ENCODE measurements at regions not wholly inside any gene's neighbourhood (a gene's known extent, or its start where the extent isn't known, plus 50 kb on each side); places are given as distances from the start of the nearest gene placed in this dataset.

DNA sequence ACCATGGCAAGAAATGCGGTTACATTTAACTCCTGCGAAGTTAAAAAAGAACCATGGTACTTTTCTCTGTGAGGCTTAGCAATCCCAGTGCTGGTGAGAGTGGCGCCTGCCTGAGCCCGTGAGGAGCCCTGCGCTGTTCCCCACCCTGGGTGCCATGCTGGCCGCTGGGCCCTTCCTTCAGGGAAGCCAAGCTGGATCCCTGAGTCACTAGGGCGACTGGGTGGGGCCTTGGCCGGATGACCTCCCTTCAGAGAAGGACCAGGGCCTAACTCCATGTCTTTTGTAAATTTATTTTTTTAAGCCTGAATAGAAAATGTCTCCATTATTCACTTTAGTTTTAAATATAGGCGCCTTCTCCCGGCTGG is 209.1 kb downstream of the ERMARD start:
- DNase-seq: no peak

DNA sequence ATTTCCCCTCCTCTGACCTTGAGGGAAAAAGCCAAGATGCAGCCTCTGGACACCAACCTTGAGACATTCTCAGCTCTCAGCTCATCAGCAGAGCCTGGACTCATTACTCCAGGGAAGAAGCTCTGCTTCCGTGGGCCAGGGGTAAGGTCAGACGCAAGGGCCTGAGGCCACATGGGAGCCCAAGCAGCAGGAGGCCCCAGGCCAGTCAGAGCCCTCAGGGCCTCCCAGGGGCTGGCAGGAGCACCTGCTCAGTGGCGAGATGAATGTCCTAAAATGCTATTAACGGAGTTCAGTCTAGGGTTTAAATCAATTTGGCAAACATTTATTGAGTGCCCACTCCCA is 208.6 kb downstream of the ERMARD start:
- DNase-seq: no peak

DNA sequence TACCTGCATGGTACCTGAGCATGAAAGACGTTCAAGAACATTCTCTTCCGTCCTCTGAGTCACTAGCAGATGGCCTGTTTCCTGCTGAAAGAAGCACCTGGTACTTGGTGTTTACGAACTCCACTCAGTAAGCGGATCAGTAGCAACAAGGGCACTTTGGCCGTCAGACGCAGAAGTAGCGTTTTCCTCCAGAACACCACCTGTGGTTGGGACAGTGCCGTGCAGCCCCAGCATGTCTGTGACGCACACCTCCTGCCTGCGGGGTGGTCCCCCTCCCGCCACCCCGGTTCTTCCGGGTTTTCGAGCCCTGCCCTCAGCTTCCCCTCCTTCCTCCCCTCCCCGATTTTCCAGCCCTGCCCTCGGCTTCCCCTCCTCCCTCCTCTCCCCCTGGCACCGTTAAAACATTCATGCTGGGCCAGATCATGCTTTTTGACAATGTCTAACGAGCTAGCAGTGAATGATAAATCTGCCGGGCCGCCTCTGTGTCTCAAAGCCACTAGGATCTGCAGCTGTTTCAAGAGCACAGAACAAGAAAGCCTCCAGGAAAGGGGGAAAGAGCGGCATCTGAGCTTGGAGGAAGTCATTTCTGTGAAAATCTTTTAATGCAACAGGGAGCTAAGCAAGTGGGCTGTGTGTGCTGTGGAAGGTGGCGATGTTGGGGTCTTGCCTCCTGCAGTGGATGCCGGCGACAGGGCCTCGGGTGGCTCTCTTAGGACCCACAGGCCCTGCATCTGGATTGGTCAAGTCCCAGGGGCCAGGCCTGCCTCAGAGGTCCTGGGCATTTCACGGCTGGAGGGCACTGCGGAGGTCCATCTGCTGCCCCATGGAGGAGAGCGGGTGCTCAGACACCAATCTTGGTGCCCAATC is 207.9 kb downstream of the ERMARD start:
- no peak for DNase-seq

DNA sequence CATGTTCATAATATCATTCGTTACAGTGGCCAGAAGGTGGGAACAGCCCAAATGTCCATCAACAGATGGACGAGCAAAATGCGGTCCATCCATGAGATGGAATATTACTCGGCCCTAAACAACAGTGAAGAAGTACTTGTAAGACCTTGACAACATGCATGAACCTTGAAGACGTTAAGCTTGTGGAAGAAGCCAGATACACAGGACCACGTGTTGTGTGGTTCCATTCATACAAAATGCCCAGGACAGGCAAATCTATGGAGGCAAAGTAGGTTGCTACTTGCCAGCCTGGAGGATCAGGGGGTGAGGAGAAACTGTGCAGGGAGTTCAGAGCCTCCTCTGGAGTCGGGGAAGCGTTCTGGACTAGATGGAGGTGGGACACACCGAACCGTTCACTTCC is 207.1 kb downstream of the ERMARD start:
- no peak for DNase-seq

DNA sequence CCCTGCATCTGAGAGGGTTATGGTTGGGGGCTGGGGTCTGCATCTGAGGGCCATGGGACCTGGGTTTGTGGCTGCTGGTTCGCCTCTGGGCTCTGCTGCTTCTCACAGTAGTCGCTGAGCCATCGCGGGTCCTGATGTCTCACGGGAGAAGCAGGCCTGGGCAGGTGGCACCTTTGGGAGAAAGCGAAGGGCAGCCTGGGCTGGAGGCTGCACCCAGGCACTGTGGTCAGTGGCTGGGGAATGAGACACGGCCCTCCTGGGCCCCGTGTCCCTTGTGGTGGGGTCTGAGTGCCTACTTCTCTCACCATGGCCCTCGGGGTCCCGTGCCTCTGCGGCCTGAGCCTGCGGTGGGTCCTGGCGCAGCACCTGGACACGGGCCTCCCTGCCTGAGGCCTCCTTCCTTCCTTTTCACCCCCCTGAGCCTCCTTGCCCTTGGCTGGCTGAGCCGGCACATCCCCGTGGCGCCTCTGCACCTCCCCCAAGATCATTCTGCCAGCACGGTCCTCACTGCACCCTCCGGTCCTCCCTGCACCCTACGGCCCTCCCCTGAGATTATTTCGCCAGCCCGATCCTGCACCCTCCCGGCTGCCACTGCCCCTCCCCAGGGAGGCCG is 206.0 kb downstream of the ERMARD start:
- DNase-seq: no peak

DNA sequence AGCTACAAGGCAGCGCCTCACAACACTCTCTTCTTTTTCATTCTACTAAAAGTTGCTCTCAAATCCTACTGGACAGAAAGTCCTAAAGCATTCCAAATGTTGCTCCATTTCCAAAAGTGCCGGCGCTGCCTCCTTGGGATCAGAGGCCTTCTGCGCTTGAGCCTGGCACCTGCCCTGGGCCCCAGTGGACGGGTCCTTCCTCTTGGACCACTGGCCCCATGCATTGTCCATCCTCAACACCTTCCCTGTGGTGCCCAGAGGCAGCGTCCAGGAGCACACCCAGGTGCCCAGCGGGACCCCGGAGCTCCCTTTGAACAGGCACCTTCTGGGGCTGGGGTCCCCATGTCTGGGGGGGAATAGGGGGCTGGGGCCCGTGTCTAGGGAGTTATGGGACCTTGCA is 205.2 kb downstream of the ERMARD start:
- no peak for DNase-seq

DNA sequence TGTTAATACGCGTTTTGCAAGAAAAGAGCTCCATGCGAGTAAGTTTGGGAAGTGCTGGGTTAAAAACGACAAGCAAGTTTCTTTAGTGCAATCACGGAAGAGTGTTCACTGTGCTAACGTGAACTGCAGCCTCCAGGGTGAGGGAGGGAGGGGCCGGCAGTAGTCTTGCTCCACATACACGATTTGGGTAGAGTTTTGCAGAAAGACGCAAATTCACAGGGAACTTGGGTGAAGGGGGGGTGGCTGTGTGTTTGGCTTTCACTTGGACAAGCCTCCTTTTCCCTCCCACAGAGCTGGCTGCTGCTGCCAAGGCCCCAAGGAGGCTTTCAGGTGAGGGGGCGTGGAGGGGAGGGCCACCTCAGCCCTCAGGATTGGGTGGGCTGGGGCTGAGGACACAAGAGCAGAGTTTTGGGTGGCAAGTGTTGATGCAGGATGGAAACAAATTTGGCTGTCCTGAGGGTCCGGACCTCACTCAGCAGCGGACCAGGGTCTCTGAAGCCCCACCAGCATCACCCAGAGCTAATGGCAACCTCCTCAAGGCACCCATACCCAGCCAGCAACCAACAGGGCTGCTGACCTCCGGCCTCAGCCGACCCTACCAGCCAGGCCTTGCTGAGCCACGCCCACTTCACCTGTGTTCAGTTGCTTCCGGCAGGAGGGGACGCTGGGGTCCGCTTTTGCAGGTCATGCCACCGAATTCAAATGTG is 204.5 kb downstream of the ERMARD start:
- no peak for DNase-seq

DNA sequence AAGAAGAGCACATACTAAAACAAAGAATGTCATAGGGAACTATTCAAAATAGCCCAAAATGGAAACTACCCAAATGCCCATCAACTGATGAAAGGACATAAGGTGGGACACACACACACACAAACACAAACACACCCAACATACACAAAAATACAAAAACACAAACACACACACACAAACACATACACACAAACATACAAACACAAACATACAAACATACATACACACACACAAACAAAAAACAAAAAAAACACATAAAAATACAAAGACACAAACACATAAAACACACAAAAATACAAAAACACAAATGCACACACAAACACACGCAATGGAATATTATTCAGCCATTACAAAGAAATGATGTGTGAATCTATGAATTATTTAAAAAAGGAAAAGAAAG is 203.6 kb downstream of the ERMARD start:
- no peak for DNase-seq

DNA sequence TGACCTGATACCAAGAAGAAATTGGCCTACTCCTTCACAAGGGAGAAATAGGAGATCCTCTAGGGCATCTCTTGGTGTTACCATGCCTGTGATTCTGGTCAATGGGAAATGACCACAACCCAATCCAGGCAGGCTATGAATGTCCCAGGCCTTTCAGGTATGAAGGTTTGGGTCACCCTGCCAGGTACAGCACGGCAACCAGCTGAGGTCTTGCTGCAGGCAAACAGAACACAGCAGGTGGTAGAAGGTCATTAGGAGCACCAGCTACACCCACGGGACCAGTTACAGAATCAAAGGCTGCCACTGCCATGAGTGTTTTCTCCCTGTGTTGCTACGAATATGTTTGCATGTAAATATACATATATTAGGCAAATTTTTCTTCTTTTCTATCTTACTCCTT is 202.3 kb downstream of the ERMARD start:
- DNase-seq: no peak

DNA sequence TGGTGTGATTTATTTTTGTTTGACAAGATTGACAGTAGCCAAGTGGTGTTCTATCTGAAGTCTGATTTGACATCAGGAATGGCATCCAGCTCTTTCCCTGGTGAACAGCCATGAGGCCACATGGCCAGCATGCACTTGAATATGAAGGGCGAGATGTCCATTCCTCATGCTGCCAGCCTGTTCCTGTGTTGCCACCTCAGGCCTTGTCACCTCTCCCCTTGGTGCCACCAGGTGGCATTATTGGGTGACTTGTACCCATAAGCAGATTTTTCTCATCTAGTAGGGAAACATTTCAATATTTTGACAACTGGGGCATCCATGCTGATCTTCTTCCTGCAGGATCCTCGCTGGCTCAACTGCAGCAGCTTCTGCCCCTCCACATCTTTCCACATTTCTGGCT is 199.1 kb downstream of the ERMARD start:
- DNase-seq: peak; percentile 5

DNA sequence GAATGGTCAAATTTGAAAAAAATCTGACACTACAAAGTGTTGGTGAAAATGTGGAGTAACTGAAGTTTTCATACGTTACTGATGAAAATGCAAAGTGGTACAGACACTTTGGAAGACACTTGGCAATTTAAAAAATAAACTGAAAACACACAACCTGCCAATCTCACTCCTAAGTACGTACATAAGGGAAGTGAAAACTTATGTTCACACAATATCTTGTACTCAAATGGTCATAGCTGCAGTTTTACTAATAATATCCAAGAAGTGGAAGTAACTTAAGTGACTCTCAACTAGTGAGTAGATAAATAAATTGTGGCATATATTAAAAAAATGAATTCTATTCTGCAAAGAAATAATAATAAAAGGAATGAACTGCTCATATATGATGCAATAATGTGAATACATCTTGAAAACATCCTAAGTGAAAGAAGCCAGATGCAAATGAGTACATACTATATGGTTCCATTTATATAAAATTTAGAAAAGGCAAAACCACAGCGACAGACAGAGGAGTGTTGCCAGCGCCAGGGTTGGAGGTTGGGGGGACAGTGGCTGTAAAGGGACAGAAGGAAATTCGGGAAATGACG is 198.2 kb downstream of the ERMARD start:
- no peak for DNase-seq

DNA sequence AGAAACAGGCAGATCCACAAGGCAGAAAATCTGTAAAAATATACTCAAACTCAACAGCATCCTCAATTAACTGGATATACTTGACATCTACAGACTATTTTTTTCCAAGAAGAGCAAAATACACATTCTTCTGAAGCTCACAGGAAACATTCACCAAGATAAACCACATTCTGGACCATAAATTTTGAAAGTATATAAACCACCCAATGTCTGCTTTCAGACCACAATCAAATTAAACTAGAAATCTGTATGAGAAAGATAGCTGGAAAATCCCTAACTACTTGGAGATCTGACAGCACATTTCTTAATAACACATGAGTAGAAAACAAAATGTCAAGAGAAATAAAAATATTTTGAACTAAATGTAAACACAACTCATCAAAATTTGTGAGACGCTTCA is 195.5 kb downstream of the ERMARD start:
- DNase-seq: no peak

DNA sequence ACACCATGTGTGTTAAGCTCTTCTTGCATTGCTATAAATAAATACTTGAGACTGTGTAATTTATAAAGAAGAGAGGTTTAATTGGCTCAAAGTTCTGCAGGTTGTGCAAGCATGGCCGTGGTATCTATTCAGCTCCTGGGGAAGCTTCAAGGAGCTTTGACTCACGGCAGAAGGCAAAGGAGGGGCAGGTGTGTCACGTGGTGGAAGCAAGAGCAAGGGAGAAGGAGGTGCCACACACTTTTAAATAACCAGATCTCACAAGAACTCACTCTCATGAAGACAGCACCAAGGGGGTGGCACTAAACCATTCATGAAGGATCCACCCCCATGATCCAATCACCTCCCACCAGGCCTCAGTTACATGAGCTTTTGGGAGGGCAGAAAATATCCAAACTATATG is 193.7 kb downstream of the ERMARD start:
- no peak for DNase-seq

DNA sequence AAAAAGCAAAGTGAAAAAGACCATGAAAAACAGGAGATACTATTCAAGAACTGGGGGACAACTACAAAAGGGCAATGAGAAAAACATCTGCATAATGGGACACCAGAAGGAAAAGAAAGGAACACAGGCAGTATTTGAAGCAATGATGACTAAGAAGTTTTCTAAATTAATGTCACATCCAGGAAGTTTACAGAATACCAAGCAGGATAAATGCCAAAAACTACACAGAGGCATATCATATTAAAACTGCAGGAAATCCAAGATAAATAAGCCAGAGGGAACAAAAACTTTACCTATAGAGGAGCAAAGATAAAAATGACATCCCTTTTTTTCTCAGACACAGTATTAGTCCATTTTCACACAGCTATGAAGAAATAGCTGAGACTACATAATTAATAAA is 193.0 kb downstream of the ERMARD start:
- DNase-seq: no peak

DNA sequence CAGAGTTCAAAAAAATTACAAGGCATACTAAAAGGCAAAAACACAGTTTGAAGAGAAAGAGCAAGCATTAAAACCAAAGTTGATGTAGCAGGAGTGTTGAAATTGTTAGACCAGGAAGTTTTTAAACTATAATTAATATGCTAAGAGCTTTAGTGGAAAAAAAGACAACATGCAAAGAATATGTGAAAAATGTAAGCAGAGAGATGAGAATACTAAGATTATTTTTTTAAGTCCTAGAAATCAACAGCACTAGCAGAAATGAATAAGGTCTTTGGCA is 192.6 kb downstream of the ERMARD start:
- no peak for DNase-seq

DNA sequence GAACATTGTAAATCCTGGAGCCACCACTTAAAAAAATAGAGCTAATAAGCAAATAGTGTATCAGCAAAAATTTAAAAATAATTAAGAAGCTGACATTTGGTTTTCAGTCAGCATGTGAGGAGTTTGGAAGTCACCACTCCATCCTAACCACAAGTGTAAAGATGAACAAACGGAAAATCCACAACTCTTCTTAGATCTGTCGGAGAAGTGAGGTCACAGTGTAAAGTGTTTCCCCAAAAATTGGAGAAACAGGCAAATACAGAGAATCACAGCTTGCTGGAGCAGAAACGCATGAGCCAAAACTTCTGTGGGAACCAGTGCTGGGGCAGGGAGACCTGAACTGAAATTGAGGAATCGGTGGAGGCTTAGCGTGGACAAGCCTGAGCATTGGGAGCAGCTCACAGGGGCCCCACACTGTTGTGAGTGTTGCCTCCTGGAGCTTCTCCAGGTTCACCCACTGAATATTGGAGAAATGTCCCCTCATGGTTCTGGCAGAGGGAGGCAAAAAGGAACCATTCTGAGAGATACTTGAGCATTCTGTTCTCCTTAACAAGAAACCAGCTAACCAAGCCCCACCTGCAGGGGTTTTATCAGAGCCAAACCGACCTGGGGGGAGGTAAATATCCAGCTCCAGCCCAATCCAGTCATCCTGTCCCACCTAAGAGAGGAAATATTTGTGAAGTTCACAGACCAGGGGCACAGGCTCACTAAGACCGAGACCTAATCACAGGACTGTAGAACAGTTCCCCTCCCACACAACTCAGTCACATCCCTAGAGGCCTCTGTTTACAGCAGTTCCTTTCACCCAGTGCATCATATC is 192.0 kb downstream of the ERMARD start:
- DNase-seq: no peak

DNA sequence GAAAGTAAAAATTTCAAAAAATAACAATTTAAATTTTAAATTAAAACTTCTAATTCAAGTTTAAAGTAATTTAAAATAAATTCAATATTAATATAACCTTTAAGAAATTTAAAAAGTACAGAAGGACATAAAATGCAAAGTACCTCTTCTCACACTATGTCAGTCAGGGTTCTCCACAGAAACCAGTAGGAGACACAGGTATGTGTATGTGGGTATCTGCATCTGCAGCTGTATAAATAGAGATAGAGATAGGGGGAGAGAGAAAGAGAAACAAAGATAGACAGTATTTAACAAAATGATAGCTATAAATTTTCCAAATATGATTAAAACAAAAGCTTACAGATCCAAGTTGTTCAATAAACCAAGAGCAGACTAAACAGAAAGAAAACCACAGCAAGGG is 190.8 kb downstream of the ERMARD start:
- DNase-seq: no peak

DNA sequence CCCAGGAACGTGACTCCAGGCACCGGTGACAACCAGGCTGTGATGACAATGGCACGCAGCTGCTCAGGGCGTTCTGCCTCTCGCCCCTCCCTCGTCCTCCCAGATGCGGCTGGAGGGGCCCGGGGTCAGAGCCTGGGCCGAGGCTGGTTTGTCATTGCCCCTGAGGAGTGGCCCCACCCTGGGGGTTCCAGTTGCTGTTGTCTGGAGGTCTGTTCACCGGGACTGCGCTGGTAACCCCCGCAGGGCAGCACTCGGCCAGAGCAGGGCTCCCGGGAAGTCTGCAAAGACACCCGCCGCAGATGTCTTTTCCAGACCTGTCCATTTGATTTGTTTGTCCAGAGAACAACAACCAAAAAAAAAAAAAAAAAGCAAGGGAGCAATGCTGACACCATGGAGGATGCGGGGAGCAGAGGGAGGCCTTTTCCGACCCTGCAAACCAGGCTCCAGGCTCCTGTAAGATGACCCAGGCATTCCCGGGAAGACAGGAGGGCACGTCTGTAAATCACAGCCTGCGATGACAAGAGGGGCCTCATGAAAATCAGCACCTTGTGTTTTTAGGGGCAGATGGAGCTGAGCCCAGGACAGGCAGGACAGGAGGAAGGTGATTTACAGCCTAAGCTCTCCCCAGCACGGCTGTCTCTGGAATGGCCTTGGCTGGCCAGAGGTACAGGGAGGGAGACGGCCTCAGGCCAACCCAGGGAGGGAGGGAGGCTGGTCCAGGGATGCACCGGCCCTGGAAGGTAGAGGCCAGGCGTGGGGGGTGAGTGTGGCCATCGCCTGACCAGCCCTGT is 189.3 kb downstream of the ERMARD start:
- DNase-seq: no peak

DNA sequence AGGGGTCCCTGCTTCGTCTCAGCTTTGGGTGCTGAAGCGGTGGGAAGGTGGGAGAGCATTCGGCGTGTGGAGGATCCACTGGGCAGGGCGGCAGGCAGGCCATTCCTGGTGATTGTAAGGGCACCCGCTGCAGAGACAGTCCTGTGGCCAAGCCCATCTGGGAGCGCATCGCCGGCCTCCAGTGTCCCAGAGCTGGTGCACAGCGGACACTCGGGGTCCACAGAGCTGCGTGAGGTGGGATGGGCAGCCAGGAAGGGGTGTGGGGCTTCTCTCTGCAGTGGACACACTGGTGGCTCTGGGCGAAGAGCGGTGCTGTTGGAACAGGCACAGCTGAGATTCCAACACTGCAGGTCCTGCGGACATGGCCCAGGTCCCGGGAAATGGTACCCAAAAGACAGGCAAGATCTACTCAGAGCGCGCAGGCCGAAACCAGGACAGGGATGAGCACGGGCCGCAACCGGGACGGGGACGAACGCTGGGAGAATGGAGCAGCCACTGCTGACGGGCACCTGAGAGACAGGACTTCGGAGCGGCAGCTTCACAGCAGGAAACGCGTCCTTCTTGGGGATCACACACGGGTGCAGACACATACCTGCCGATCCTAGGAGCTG is 188.2 kb downstream of the ERMARD start:
- no peak for DNase-seq

DNA sequence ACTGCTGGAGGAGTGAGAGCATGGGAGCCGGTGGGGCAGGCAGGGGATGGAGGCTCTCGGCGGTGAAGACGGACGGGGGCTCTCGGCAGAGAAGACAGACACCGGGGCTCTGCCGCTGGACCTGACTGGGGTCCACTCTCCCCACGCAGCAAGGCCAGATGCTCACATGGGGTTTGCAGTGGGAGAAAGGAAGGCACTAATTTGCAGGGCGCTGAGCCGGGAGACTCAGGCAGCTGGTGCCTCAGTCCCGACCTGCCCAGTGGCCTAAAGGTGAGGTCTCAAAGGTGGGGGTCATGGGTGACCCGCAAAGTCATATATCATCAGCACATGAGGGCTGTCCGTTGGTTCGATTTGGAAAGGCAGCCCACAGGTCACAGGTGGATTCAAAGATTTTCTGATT is 187.3 kb downstream of the ERMARD start:
- no peak for DNase-seq

DNA sequence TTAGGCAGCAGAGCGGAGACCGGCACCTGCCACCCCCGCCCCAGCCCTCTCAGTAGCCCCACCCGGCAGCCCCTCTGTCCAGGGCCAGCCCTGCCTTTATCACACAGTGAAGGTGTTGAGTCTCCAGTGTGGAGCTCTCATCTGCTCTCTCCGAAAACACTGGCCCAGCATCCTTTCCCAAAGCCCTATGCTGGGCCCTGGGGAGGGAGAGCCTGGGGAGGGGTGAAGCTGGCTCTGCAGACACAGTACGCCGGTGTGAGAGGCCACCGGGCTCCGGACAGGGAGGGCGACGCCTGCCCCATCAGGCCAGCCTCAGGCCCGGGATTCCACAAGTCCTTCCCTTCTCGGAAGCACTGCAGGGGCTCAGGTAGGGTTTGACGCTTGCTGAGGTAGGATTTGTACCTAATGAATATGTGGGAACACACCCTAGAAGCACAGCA is 186.9 kb downstream of the ERMARD start:
- DNase-seq: no peak

Data from NCI-H1694 (cell line).